A549 (cell line): ENCODE measurements at regions not wholly inside any gene's neighbourhood (a gene's known extent, or its start where the extent isn't known, plus 50 kb on each side); places are given as distances from the start of the nearest gene placed in this dataset.

Experiments used
- CHD2 ChIP-seq: fragments of 150-350 bp; IDR thresholded peaks from 2 replicates; pipeline ENCODE4 v1.6.1; 2014; ENCODE audit warnings: low read length; ENCODE audit not compliant: partially characterized antibody
- ESRRA ChIP-seq: fragments of 150-350 bp; IDR thresholded peaks from 2 replicates; pipeline ENCODE4 v1.6.1; 2014; ENCODE audit warnings: mild to moderate bottlenecking, low read length, borderline replicate concordance
- POLR2A ChIP-seq: IDR thresholded peaks from 2 replicates; pipeline ENCODE4 v1.6.1; 2012; ENCODE audit warnings: mild to moderate bottlenecking, low read length
- POLR2AphosphoS2 ChIP-seq: conservative IDR thresholded peaks from 2 replicates; pipeline ENCODE4 v1.6.1; 2012; ENCODE audit warnings: low read length, improper control_type of control experiment, inconsistent platforms
- RAD21 ChIP-seq, 2 experiments: fragments of >200 bp in 1 of 2; sonication (Bioruptor Twin) in 1 of 2; formaldehyde crosslinking in 1 of 2; IDR thresholded peaks in 1 of 2; conservative IDR thresholded peaks in 1 of 2; 2 replicates in 1 of 2; 3 replicates in 1 of 2; pipeline ENCODE4 v1.6.1; 2012 to 2018; ENCODE audit warnings: inconsistent platforms in 1 of 2
- RFX5 ChIP-seq: fragments of 450-650 bp; IDR thresholded peaks from 2 replicates; pipeline ENCODE4 v1.7.1; 2014; ENCODE audit warnings: antibody characterized with exemption, mild to moderate bottlenecking, moderate library complexity
- TF ChIP-seq, protein P1 (sequence below): fragments of >200 bp; sonication (Bioruptor Twin); formaldehyde crosslinking; IDR thresholded peaks from 3 replicates; pipeline ENCODE4 v1.5.1; 2016
- TF ChIP-seq, protein P2 (sequence below): IDR thresholded peaks from 2 replicates; pipeline ENCODE4 v1.6.1; 2012
- TF ChIP-seq, protein P3 (sequence below): fragments of 200-600 bp; sonication (generic); IDR thresholded peaks from 2 replicates; pipeline ENCODE4 v1.6.1; 2016; ENCODE audit warnings: antibody characterized with exemption, mild to moderate bottlenecking, moderate library complexity
- TF ChIP-seq, protein P4 (sequence below): fragments of >200 bp; sonication (Bioruptor Twin); formaldehyde crosslinking; IDR thresholded peaks from 2 replicates; pipeline ENCODE4 v1.6.1; 2016
- TF ChIP-seq, protein P5 (sequence below): fragments of 450-650 bp; IDR thresholded peaks from 2 replicates; pipeline ENCODE4 v1.6.1; 2014; ENCODE audit warnings: antibody characterized with exemption

DNA sequence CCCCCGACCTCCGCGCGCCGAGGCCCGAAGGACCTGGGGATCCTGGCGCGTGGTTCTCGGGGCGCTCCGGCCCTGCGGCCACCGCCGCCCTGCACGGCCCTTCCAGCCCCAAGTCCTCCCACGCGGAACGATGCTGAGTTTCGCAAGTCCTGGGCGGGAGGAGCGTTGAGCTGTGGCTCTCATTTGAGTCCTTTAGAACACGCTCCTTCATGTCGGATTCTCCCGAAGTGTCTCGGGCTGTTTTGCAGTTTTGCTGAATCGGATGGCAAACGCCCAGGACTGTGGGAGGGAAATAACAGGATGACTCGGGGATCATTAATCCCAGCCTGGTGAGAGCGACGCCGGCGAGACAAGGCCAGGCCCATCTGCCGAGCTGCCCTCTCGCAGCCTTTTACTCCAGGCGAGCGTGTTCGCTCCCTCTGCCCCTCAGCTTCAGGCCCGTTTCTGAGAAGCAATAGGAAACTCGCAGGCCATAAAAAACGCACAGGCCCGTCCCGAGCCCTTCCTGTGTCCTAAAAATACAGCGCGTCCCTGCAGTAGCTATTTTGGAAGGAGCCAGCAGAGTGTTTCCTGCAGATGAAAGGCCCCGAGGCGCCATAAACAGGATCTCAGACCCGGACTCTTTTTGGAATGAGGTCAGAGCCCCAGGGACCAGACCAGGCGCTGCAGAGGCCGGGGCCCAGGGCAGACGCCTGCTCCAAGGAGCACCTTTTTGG lies 153.5 kb downstream of the DLL1 start:
- TF ChIP-seq, protein P1, sequence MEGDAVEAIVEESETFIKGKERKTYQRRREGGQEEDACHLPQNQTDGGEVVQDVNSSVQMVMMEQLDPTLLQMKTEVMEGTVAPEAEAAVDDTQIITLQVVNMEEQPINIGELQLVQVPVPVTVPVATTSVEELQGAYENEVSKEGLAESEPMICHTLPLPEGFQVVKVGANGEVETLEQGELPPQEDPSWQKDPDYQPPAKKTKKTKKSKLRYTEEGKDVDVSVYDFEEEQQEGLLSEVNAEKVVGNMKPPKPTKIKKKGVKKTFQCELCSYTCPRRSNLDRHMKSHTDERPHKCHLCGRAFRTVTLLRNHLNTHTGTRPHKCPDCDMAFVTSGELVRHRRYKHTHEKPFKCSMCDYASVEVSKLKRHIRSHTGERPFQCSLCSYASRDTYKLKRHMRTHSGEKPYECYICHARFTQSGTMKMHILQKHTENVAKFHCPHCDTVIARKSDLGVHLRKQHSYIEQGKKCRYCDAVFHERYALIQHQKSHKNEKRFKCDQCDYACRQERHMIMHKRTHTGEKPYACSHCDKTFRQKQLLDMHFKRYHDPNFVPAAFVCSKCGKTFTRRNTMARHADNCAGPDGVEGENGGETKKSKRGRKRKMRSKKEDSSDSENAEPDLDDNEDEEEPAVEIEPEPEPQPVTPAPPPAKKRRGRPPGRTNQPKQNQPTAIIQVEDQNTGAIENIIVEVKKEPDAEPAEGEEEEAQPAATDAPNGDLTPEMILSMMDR = no peak
- TF ChIP-seq CHD2 (no peak), POLR2A (no peak), ESRRA (no peak), RFX5 (no peak), POLR2AphosphoS2 (no peak), RAD21 (conservative IDR thresholded peaks at IDR 0.05 in 1 of 2, IDR thresholded peaks at IDR 0.05 in 1 of 2) (no peak)
- TF ChIP-seq, protein P2, sequence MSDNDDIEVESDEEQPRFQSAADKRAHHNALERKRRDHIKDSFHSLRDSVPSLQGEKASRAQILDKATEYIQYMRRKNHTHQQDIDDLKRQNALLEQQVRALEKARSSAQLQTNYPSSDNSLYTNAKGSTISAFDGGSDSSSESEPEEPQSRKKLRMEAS = no peak
- TF ChIP-seq, protein P3, sequence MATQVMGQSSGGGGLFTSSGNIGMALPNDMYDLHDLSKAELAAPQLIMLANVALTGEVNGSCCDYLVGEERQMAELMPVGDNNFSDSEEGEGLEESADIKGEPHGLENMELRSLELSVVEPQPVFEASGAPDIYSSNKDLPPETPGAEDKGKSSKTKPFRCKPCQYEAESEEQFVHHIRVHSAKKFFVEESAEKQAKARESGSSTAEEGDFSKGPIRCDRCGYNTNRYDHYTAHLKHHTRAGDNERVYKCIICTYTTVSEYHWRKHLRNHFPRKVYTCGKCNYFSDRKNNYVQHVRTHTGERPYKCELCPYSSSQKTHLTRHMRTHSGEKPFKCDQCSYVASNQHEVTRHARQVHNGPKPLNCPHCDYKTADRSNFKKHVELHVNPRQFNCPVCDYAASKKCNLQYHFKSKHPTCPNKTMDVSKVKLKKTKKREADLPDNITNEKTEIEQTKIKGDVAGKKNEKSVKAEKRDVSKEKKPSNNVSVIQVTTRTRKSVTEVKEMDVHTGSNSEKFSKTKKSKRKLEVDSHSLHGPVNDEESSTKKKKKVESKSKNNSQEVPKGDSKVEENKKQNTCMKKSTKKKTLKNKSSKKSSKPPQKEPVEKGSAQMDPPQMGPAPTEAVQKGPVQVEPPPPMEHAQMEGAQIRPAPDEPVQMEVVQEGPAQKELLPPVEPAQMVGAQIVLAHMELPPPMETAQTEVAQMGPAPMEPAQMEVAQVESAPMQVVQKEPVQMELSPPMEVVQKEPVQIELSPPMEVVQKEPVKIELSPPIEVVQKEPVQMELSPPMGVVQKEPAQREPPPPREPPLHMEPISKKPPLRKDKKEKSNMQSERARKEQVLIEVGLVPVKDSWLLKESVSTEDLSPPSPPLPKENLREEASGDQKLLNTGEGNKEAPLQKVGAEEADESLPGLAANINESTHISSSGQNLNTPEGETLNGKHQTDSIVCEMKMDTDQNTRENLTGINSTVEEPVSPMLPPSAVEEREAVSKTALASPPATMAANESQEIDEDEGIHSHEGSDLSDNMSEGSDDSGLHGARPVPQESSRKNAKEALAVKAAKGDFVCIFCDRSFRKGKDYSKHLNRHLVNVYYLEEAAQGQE = no peak
- TF ChIP-seq, protein P4, sequence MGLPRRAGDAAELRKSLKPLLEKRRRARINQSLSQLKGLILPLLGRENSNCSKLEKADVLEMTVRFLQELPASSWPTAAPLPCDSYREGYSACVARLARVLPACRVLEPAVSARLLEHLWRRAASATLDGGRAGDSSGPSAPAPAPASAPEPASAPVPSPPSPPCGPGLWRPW = no peak
- TF ChIP-seq, protein P5, sequence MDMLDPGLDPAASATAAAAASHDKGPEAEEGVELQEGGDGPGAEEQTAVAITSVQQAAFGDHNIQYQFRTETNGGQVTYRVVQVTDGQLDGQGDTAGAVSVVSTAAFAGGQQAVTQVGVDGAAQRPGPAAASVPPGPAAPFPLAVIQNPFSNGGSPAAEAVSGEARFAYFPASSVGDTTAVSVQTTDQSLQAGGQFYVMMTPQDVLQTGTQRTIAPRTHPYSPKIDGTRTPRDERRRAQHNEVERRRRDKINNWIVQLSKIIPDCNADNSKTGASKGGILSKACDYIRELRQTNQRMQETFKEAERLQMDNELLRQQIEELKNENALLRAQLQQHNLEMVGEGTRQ = no peak
